GM21737 (cell line): ENCODE measurements at regions not wholly inside any gene's neighbourhood (a gene's known extent, or its start where the extent isn't known, plus 50 kb on each side); places are given as distances from the start of the nearest gene placed in this dataset.

Source experiments
- ATAC-seq: cut with Tn5 transposase; IDR thresholded peaks from one replicate; pipeline ENCODE4 v1.9.1; 2021; ENCODE audit warnings: mild to moderate bottlenecking, moderate library complexity; ENCODE audit not compliant: unreplicated experiment

GRCh38 chr5:98414938-98415337 lies 358.5 kb upstream of the RGMB start:
- ATAC-seq = no peak

GRCh38 chr5:98415663-98416062 lies 357.8 kb upstream of the RGMB start:
- no peak for ATAC-seq

GRCh38 chr5:98416541-98416940 lies 356.9 kb upstream of the RGMB start:
- ATAC-seq = no peak

GRCh38 chr5:98419825-98420224 lies 353.6 kb upstream of the RGMB start:
- ATAC-seq = no peak

GRCh38 chr5:98424681-98425450 lies 348.6 kb upstream of the RGMB start:
- ATAC-seq = no peak

GRCh38 chr5:98425640-98426039 lies 347.8 kb upstream of the RGMB start:
- no peak for ATAC-seq

GRCh38 chr5:98428806-98429205 lies 344.7 kb upstream of the RGMB start:
- ATAC-seq = no peak

GRCh38 chr5:98432378-98432777 lies 341.1 kb upstream of the RGMB start:
- no peak for ATAC-seq

GRCh38 chr5:98433022-98433421 lies 340.4 kb upstream of the RGMB start:
- no peak for ATAC-seq

- no peak for ATAC-seq
These were observed 339.8 kb upstream of the RGMB start for GRCh38 chr5:98433673-98434072.

- ATAC-seq = no peak
These were observed 336.8 kb upstream of the RGMB start for GRCh38 chr5:98436667-98437066.

GRCh38 chr5:98442448-98442847 lies 331.0 kb upstream of the RGMB start:
- ATAC-seq = no peak

- ATAC-seq = no peak
These were observed 329.6 kb upstream of the RGMB start for GRCh38 chr5:98443881-98444280.

GRCh38 chr5:98453296-98453695 lies 320.2 kb upstream of the RGMB start:
- no peak for ATAC-seq

GRCh38 chr5:98454407-98454806 lies 319.1 kb upstream of the RGMB start:
- ATAC-seq = no peak

- ATAC-seq = no peak
These were observed 318.6 kb upstream of the RGMB start for GRCh38 chr5:98454904-98455303.

- ATAC-seq = no peak
These were observed 317.8 kb upstream of the RGMB start for GRCh38 chr5:98455665-98456064.

GRCh38 chr5:98458004-98458403 lies 315.5 kb upstream of the RGMB start:
- no peak for ATAC-seq

- ATAC-seq = no peak
These were observed 314.7 kb upstream of the RGMB start for GRCh38 chr5:98458726-98459125.

GRCh38 chr5:98460536-98460935 lies 312.9 kb upstream of the RGMB start:
- no peak for ATAC-seq

- ATAC-seq = no peak
These were observed 312.0 kb upstream of the RGMB start for GRCh38 chr5:98461485-98461884.

GRCh38 chr5:98463222-98463621 lies 310.2 kb upstream of the RGMB start:
- ATAC-seq = no peak

GRCh38 chr5:98463676-98464075 lies 309.8 kb upstream of the RGMB start:
- no peak for ATAC-seq
